AML-193 (cell line): ENCODE measurements at regions not wholly inside any gene's neighbourhood (a gene's known extent, or its start where the extent isn't known, plus 50 kb on each side); places are given as distances from the start of the nearest gene placed in this dataset.
"Not testable (repeated sequence)": the region's sequence is repeated elsewhere in the genome, so short reads cannot be mapped to it uniquely, and the experiment has no call there.

Experiments
- DNase-seq, 2 experiments: peaks; one replicate each; lab custom pipeline; 2025; lab: John Stamatoyannopoulos, UW

- DNase-seq: no peak
Observed at GRCh38 chr3:31289584-31289983, 243.1 kb upstream of the STT3B start.

- DNase-seq: no peak
Observed at GRCh38 chr3:31290046-31290445, 242.7 kb upstream of the STT3B start.

- no peak for DNase-seq
Observed at GRCh38 chr3:31291818-31292217, 240.9 kb upstream of the STT3B start.

- no peak for DNase-seq
Observed at GRCh38 chr3:31294430-31295149, 238.1 kb upstream of the STT3B start.

GRCh38 chr3:31295150-31295765, 237.5 kb upstream of the STT3B start:
- DNase-seq: no peak

GRCh38 chr3:31297726-31298298, 234.9 kb upstream of the STT3B start:
- no peak for DNase-seq

- no peak for DNase-seq
Observed at GRCh38 chr3:31300456-31301443, 232.0 kb upstream of the STT3B start.

GRCh38 chr3:31302343-31302742, 230.4 kb upstream of the STT3B start:
- no peak for DNase-seq

GRCh38 chr3:31305340-31305739, 227.4 kb upstream of the STT3B start:
- no peak for DNase-seq

- DNase-seq: no peak
Observed at GRCh38 chr3:31307131-31307785, 225.5 kb upstream of the STT3B start.

GRCh38 chr3:31311559-31311958, 221.2 kb upstream of the STT3B start:
- DNase-seq: no peak

- DNase-seq: peak in 1 of 2 experiments; percentile 4
Observed at GRCh38 chr3:31312400-31312799, 220.3 kb upstream of the STT3B start.

- DNase-seq: no peak
Observed at GRCh38 chr3:31314258-31314657, 218.5 kb upstream of the STT3B start.

GRCh38 chr3:31319332-31319731, 213.4 kb upstream of the STT3B start:
- DNase-seq: no peak

GRCh38 chr3:31321620-31322019, 211.1 kb upstream of the STT3B start:
- no peak for DNase-seq

GRCh38 chr3:31322460-31322859, 210.3 kb upstream of the STT3B start:
- DNase-seq: no peak

- DNase-seq: not testable (repeated sequence)
Observed at GRCh38 chr3:31327826-31328357, 204.8 kb upstream of the STT3B start.

GRCh38 chr3:31331278-31331677, 201.4 kb upstream of the STT3B start:
- no peak for DNase-seq

- DNase-seq: no peak
Observed at GRCh38 chr3:31341130-31341529, 191.6 kb upstream of the STT3B start.

GRCh38 chr3:31343075-31343474, 189.7 kb upstream of the STT3B start:
- DNase-seq: no peak

- no peak for DNase-seq
Observed at GRCh38 chr3:31345581-31345980, 187.1 kb upstream of the STT3B start.
